Ovary (tissue), 7 donors: ENCODE measurements at regions not wholly inside any gene's neighbourhood (a gene's known extent, or its start where the extent isn't known, plus 50 kb on each side); places are given as distances from the start of the nearest gene placed in this dataset.

Source experiments
- DNase-seq, 5 donors: peaks; one replicate each; pipeline ENCODE4 v3.0.0-alpha.2; 2019 to 2020
- H3K27ac ChIP-seq, 2 donors: fragments of 200-600 bp; one replicate each; pipeline versions ENCODE4 v1.5.1 to v1.8.0; 2019 to 2022
- H3K27me3 ChIP-seq: fragments of 200-600 bp; one replicate; pipeline ENCODE4 v1.8.0; 2022
- H3K36me3 ChIP-seq: fragments of 200-600 bp; sonication (generic); one replicate; pipeline ENCODE4 v1.5.1; 2019
- H3K4me1 ChIP-seq: one replicate; pipeline ENCODE4 v1.8.1; 2013; ENCODE audit warnings: mild to moderate bottlenecking, moderate library complexity; ENCODE audit not compliant: insufficient read depth
- H3K4me3 ChIP-seq: fragments of 200-600 bp; sonication (generic); one replicate; pipeline ENCODE4 v1.5.1; 2017
- H3K9me3 ChIP-seq, 2 donors: fragments of 200-600 bp in 1 of 2; sonication (generic) in 1 of 2; one replicate each; pipeline versions ENCODE4 v1.5.1 to v1.8.1; 2013 to 2019; ENCODE audit warnings: mild to moderate bottlenecking in 1 of 2, moderate library complexity in 1 of 2
- CTCF ChIP-seq, 3 donors: fragments of 450-650 bp in 2 of 3; fragments of 200-600 bp in 1 of 3; IDR thresholded peaks; one replicate each; pipeline versions ENCODE4 v1.5.1 to v1.8.0; 2016 to 2022; ENCODE audit warnings: antibody characterized with exemption in 3 of 3, mild to moderate bottlenecking in 1 of 3
- EP300 ChIP-seq: sonication (generic); formaldehyde crosslinking; IDR thresholded peaks from one replicate; pipeline ENCODE4 v1.6.1; 2017; ENCODE audit warnings: antibody characterized with exemption
- POLR2A ChIP-seq: fragments of 450-650 bp; IDR thresholded peaks from one replicate; pipeline ENCODE4 v1.6.1; 2017; ENCODE audit warnings: antibody characterized with exemption, mild to moderate bottlenecking, moderate library complexity
- WGBS, 3 donors: extraction: QIAGEN DNeasy Blood & Tissue Kit in 1 of 3; methylation state at CpG; one replicate each; pipeline versions ENCODE4 v1.1.5 to v1.1.7; 2013 to 2017; 5-methylcytosine and 5-hydroxymethylcytosine counted together
- intact Hi-C, 4 donors: fragments of 100-400 bp; cut with DNase I; formaldehyde crosslinking; loops; one replicate each; pipeline versions ENCODE4 v1.11.0 to v1.15.1; 2022 to 2023
- donor health status: DM: no; HTN: no; CAD: no; lungs with moderate emphysema.
- donor health status: DM: no; HTN: no; CAD: no.
- donor health status: Bipolar disorder and iron deficiency.
- donor health status: DM: no; HTN: no; CAD: no.
- donor health status: DM: yes; HTN: yes; CAD: no.

- no peaks in the 10 kb centered on the region for H3K9me3 ChIP-seq
- no peak for TF ChIP-seq EP300
- no peak for TF ChIP-seq CTCF (IDR thresholded peaks at IDR 0.05)
- TF ChIP-seq POLR2A, result no peak
- DNase-seq, result no peak
- intact Hi-C loops, result no loop called here
- no peaks in the 10 kb centered on the region for H3K36me3 ChIP-seq
- H3K4me1 ChIP-seq, result no peaks in the 10 kb centered on the region
- no peak overlapping the region for H3K4me3 ChIP-seq
- 38 to 64% (median 49%) methylated on average over 2 of the region's 2 CpGs for WGBS, 3 donors
- no peaks in the 10 kb centered on the region for H3K27me3 ChIP-seq
- H3K27ac ChIP-seq, result no peak overlapping the region
Observed at GRCh38 chr4:181819946-181820345, 423.3 kb upstream of the TENM3 start.

GRCh38 chr4:181820553-181820952 lies 422.6 kb upstream of the TENM3 start:
- no peaks in the 10 kb centered on the region for H3K36me3 ChIP-seq
- no peaks in the 10 kb centered on the region for H3K27me3 ChIP-seq
- no peaks in the 10 kb centered on the region for H3K9me3 ChIP-seq
- no peak overlapping the region for H3K4me3 ChIP-seq
- intact Hi-C loops, result no loop called here
- WGBS, 3 donors, result 49 to 60% (median 54%) methylated on average over 5 of the region's 5 CpGs
- no peak for DNase-seq
- no peaks in the 10 kb centered on the region for H3K4me1 ChIP-seq
- no peak overlapping the region for H3K27ac ChIP-seq
- no peak for TF ChIP-seq POLR2A
- TF ChIP-seq EP300, result no peak
- no peak for TF ChIP-seq CTCF (IDR thresholded peaks at IDR 0.05)

GRCh38 chr4:181821039-181822004 lies 421.9 kb upstream of the TENM3 start:
- Histone ChIP-seq H3K27ac (no peak overlapping the region), H3K9me3 (no peaks in the 10 kb centered on the region), H3K36me3 (no peaks in the 10 kb centered on the region), H3K4me1 (no peaks in the 10 kb centered on the region), H3K27me3 (no peaks in the 10 kb centered on the region), H3K4me3 (no peak overlapping the region)
- DNase-seq, result no peak
- intact Hi-C loops, result no loop called here
- no peak for TF ChIP-seq EP300
- no peak for TF ChIP-seq POLR2A
- WGBS, 3 donors, result 65 to 72% (median 70%) methylated on average over 11 of the region's 11 CpGs

- Histone ChIP-seq H3K27ac (no peak overlapping the region), H3K4me3 (no peak overlapping the region), H3K9me3 (no peaks in the 10 kb centered on the region), H3K36me3 (no peaks in the 10 kb centered on the region), H3K27me3 (no peaks in the 10 kb centered on the region), H3K4me1 (no peaks in the 10 kb centered on the region)
- intact Hi-C loops, result no loop called here
- no peak for TF ChIP-seq POLR2A
- no peak for TF ChIP-seq EP300
- TF ChIP-seq CTCF (IDR thresholded peaks at IDR 0.05), result no peak
- no peak for DNase-seq
Observed at GRCh38 chr4:181822005-181822375, 421.2 kb upstream of the TENM3 start.

- DNase-seq, result no peak
- intact Hi-C loops, result no loop called here
- H3K9me3 ChIP-seq, result no peaks in the 10 kb centered on the region
- no peak overlapping the region for H3K27ac ChIP-seq
- 54 to 73% (median 63%) methylated on average over 1 of the region's 1 CpG for WGBS, 3 donors
- H3K4me3 ChIP-seq, result no peak overlapping the region
- H3K27me3 ChIP-seq, result no peaks in the 10 kb centered on the region
- H3K36me3 ChIP-seq, result no peaks in the 10 kb centered on the region
- TF ChIP-seq CTCF (IDR thresholded peaks at IDR 0.05), result no peak
- no peak for TF ChIP-seq POLR2A
- no peak for TF ChIP-seq EP300
- no peaks in the 10 kb centered on the region for H3K4me1 ChIP-seq
Observed at GRCh38 chr4:181823183-181823582, 420.0 kb upstream of the TENM3 start.
